ENCODE measurements at regions not wholly inside any gene's neighbourhood (a gene's known extent, or its start where the extent isn't known, plus 50 kb on each side); places are given as distances from the start of the nearest gene placed in this dataset.

DNA sequence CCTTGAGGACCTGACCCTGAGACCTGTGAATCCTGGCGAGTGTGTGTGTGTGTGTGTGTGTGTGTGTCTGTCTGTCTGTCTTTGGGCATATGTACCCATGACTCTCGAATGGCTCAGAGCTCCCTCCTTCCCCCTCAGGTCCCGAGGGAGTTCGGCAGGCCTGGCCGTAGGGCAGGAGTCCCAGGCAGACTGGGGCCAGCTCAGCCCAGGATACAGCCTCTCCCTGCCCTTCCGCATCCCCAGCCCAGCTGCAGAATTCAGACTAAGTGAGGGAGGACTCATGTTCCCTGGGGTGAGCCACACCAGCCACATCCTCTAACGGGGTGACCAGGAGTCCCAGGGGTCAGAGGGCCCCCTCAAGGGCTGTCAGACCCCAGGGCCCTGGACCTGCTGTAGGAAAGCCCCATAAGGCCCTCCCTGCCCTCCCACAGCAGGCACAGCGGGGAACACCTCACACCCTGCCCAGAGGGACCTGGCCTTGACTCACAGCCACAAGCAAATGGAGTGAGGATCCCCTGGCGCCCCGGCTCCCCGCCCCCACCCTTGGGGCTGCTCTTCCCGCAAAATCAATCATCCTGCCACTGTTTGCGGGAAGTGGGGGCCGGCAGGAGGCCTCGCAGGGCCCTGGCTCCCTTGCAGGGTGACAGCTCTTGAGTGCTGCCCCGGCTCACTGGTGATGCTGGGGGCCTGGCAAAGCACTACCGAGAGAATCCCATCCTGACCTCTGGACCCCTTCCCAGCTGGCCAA lies 101.7 kb upstream of the CASZ1 start:
- no peak for TF ChIP-seq TCF4 (CRISPR knock-in tag; IDR thresholded peaks at IDR 0.05; ENCODE audit: borderline replicate concordance)
- TF ChIP-seq SNAI2 (CRISPR knock-in tag; IDR thresholded peaks at IDR 0.05): no peak
- no peak for TF ChIP-seq ZNF70 (CRISPR knock-in tag; IDR thresholded peaks at IDR 0.05)
- TF ChIP-seq, protein P1, sequence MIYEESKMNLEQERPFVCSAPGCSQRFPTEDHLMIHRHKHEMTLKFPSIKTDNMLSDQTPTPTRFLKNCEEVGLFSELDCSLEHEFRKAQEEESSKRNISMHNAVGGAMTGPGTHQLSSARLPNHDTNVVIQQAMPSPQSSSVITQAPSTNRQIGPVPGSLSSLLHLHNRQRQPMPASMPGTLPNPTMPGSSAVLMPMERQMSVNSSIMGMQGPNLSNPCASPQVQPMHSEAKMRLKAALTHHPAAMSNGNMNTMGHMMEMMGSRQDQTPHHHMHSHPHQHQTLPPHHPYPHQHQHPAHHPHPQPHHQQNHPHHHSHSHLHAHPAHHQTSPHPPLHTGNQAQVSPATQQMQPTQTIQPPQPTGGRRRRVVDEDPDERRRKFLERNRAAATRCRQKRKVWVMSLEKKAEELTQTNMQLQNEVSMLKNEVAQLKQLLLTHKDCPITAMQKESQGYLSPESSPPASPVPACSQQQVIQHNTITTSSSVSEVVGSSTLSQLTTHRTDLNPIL (CRISPR knock-in tag; IDR thresholded peaks at IDR 0.05; ENCODE audit: low read depth): no peak
- no peak for TF ChIP-seq ARNTL (CRISPR knock-in tag; IDR thresholded peaks at IDR 0.05; ENCODE audit: borderline replicate concordance, low read depth)
- TF ChIP-seq TOX (CRISPR knock-in tag; IDR thresholded peaks at IDR 0.05; ENCODE audit: borderline replicate concordance): no peak
- TF ChIP-seq, protein P2, sequence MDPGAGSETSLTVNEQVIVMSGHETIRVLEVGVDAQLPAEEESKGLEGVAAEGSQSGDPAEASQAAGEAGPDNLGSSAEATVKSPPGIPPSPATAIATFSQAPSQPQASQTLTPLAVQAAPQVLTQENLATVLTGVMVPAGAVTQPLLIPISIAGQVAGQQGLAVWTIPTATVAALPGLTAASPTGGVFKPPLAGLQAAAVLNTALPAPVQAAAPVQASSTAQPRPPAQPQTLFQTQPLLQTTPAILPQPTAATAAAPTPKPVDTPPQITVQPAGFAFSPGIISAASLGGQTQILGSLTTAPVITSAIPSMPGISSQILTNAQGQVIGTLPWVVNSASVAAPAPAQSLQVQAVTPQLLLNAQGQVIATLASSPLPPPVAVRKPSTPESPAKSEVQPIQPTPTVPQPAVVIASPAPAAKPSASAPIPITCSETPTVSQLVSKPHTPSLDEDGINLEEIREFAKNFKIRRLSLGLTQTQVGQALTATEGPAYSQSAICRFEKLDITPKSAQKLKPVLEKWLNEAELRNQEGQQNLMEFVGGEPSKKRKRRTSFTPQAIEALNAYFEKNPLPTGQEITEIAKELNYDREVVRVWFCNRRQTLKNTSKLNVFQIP (CRISPR knock-in tag; IDR thresholded peaks at IDR 0.05; ENCODE audit: borderline replicate concordance, low read depth): no peak
- no peak for TF ChIP-seq GLIS3 (CRISPR knock-in tag; IDR thresholded peaks at IDR 0.05)
- no peak for TF ChIP-seq ZNF8 (CRISPR knock-in tag; IDR thresholded peaks at IDR 0.05)
- no peak for TF ChIP-seq ZNF565 (CRISPR knock-in tag; conservative IDR thresholded peaks at IDR 0.05; ENCODE audit: low read depth)
- TF ChIP-seq ZFP30 (CRISPR knock-in tag; IDR thresholded peaks at IDR 0.05): no peak
- no peak for TF ChIP-seq RARB (CRISPR knock-in tag; IDR thresholded peaks at IDR 0.05)
- TF ChIP-seq, protein P3, sequence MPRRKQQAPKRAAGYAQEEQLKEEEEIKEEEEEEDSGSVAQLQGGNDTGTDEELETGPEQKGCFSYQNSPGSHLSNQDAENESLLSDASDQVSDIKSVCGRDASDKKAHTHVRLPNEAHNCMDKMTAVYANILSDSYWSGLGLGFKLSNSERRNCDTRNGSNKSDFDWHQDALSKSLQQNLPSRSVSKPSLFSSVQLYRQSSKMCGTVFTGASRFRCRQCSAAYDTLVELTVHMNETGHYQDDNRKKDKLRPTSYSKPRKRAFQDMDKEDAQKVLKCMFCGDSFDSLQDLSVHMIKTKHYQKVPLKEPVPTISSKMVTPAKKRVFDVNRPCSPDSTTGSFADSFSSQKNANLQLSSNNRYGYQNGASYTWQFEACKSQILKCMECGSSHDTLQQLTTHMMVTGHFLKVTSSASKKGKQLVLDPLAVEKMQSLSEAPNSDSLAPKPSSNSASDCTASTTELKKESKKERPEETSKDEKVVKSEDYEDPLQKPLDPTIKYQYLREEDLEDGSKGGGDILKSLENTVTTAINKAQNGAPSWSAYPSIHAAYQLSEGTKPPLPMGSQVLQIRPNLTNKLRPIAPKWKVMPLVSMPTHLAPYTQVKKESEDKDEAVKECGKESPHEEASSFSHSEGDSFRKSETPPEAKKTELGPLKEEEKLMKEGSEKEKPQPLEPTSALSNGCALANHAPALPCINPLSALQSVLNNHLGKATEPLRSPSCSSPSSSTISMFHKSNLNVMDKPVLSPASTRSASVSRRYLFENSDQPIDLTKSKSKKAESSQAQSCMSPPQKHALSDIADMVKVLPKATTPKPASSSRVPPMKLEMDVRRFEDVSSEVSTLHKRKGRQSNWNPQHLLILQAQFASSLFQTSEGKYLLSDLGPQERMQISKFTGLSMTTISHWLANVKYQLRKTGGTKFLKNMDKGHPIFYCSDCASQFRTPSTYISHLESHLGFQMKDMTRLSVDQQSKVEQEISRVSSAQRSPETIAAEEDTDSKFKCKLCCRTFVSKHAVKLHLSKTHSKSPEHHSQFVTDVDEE (CRISPR knock-in tag; IDR thresholded peaks at IDR 0.05): no peak
- TF ChIP-seq OSR1 (CRISPR knock-in tag; IDR thresholded peaks at IDR 0.05): no peak
